Psoas muscle (tissue), 7 donors: ENCODE measurements at regions not wholly inside any gene's neighbourhood (a gene's known extent, or its start where the extent isn't known, plus 50 kb on each side); places are given as distances from the start of the nearest gene placed in this dataset.

Experiments
- ATAC-seq, 4 donors: fragments of 200-7000 bp; cut with Tn5 transposase; one replicate each; pipeline ENCODE4 v1.9.1; 2020; ENCODE audit warnings: moderate library complexity in 3 of 4, mild to moderate bottlenecking in 2 of 4
- DNase-seq, 2 donors: peaks; one replicate each; pipeline ENCODE4 v3.0.0-alpha.2; 2020
- H3K27ac ChIP-seq: fragments of 200-600 bp; one replicate; pipeline ENCODE4 v1.8.0; 2022
- H3K27me3 ChIP-seq, 3 donors: fragments of 200-600 bp in 1 of 3; one replicate each; pipeline versions ENCODE4 v1.6.1 to v1.8.0; 2013 to 2022; ENCODE audit warnings: low read length in 2 of 3, mild to moderate bottlenecking in 2 of 3, moderate library complexity in 1 of 3; ENCODE audit not compliant: insufficient read depth in 3 of 3
- H3K36me3 ChIP-seq, 2 donors: fragments of 200-600 bp in 1 of 2; one replicate each; pipeline versions ENCODE4 v1.6.1 to v1.8.0; 2013 to 2022; ENCODE audit warnings: low read depth in 1 of 2, mild to moderate bottlenecking in 1 of 2, moderate library complexity in 1 of 2; ENCODE audit not compliant: insufficient read depth in 1 of 2
- H3K4me1 ChIP-seq: fragments of 200-600 bp; one replicate; pipeline ENCODE4 v1.8.0; 2022
- H3K4me3 ChIP-seq: fragments of 200-600 bp; one replicate; pipeline ENCODE4 v1.8.0; 2022; ENCODE audit warnings: mild to moderate bottlenecking
- H3K9me3 ChIP-seq: fragments of 200-600 bp; one replicate; pipeline ENCODE4 v1.8.0; 2022
- CTCF ChIP-seq: fragments of 200-600 bp; IDR thresholded peaks from one replicate; pipeline ENCODE4 v1.8.0; 2022; ENCODE audit warnings: antibody characterized with exemption
- WGBS, 3 donors: extraction: QIAGEN DNeasy Blood & Tissue Kit; methylation state at CpG; one replicate each; pipeline versions ENCODE4 v1.1.6 to v1.1.7; 2013; 5-methylcytosine and 5-hydroxymethylcytosine counted together
- intact Hi-C, 2 donors: fragments of 100-400 bp; cut with DNase I; formaldehyde crosslinking; loops; one replicate each; pipeline versions ENCODE4 v1.11.0 to v1.14.2; 2022
- donor health status: healthy with polysubstance abuse.
- donor health status: DM: no; HTN: no; CAD: no; lungs with moderate emphysema.
- donor health status: Bipolar disorder and iron deficiency.
- donor health status: healthy.
- donor health status: DM: yes; HTN: yes; CAD: no.
- donor health status: DM: no; HTN: no; CAD: no.
- donor health status: DM: yes; HTN: yes; CAD: no.

- Histone ChIP-seq H3K27me3 (no peaks in the 10 kb centered on the region), H3K27ac (no peak overlapping the region), H3K9me3 (no peaks in the 10 kb centered on the region), H3K4me1 (peaks cover 12% of the 10 kb centered on the region), H3K36me3 (no peaks in the 10 kb centered on the region), H3K4me3 (no peak overlapping the region)
- intact Hi-C loops = loop anchor here in 1 of 2 donors (10.0 kb wide), 1 partner anchor 114 kb away; no protein-coding TSS in a partner anchor
- ATAC-seq = no peak
- no peak for TF ChIP-seq CTCF
- DNase-seq = no peak
- WGBS, 3 donors = 66 to 75% (median 74%) methylated on average over 3 of the region's 3 CpGs
Observed at GRCh38 chr3:72238801-72239200, 453.9 kb upstream of the PROK2 start.

GRCh38 chr3:72238010-72238691 lies 453.2 kb upstream of the PROK2 start:
- H3K9me3 ChIP-seq = no peaks in the 10 kb centered on the region
- H3K36me3 ChIP-seq = no peaks in the 10 kb centered on the region
- H3K4me3 ChIP-seq = no peak overlapping the region
- no peak overlapping the region for H3K27ac ChIP-seq
- ATAC-seq (no peak), DNase-seq (no peak)
- peaks cover 16% of the 10 kb centered on the region for H3K4me1 ChIP-seq
- 76 to 86% (median 78%) methylated on average over 7 of the region's 7 CpGs for WGBS, 3 donors
- intact Hi-C loops = loop anchor here in 1 of 2 donors (10.0 kb wide), 1 partner anchor 113 kb away; no protein-coding TSS in a partner anchor
- H3K27me3 ChIP-seq = no peaks in the 10 kb centered on the region
- no peak for TF ChIP-seq CTCF

- intact Hi-C loops = loop anchor here in 1 of 2 donors (10.0 kb wide), 1 partner anchor 113 kb away; no protein-coding TSS in a partner anchor
- no peak for TF ChIP-seq CTCF
- H3K36me3 ChIP-seq = no peaks in the 10 kb centered on the region
- no peak overlapping the region for H3K4me3 ChIP-seq
- no peak overlapping the region for H3K27ac ChIP-seq
- 91 to 98% (median 97%) methylated on average over 2 of the region's 2 CpGs for WGBS, 3 donors
- no peaks in the 10 kb centered on the region for H3K9me3 ChIP-seq
- ATAC-seq = no peak
- DNase-seq = no peak
- no peaks in the 10 kb centered on the region for H3K27me3 ChIP-seq
- H3K4me1 ChIP-seq = peaks cover 16% of the 10 kb centered on the region
Observed at GRCh38 chr3:72237679-72238009, 452.7 kb upstream of the PROK2 start.

GRCh38 chr3:72234391-72234790 lies 449.4 kb upstream of the PROK2 start:
- Histone ChIP-seq H3K36me3 (no peaks in the 10 kb centered on the region), H3K4me3 (no peak overlapping the region), H3K4me1 (peaks cover 16% of the 10 kb centered on the region), H3K27me3 (no peaks in the 10 kb centered on the region), H3K9me3 (no peaks in the 10 kb centered on the region), H3K27ac (no peak overlapping the region)
- intact Hi-C loops = loop anchor here in 1 of 2 donors (10.0 kb wide), 1 partner anchor 110 kb away; no protein-coding TSS in a partner anchor
- ATAC-seq (peak; percentile 92 to 96 (median 94)), DNase-seq (peak; percentile 34 to 71)
- no peak for TF ChIP-seq CTCF
- WGBS, 3 donors = 17 to 25% (median 24%) methylated on average over 4 of the region's 4 CpGs
